ENCODE measurements at regions not wholly inside any gene's neighbourhood (a gene's known extent, or its start where the extent isn't known, plus 50 kb on each side); places are given as distances from the start of the nearest gene placed in this dataset.
A peak's percentile ranks its signal among the peaks of the same experiment; 100 is the strongest.

GRCh38 chr2:78051480-78051879 lies 529.3 kb upstream of the LRRTM4 start:
- no peak overlapping the region for H2AFZ ChIP-seq (ENCODE audit: insufficient read depth, low read length, poor library complexity)
- no peak overlapping the region for H3K4me2 ChIP-seq (ENCODE audit: low read length)
- no peaks in the 10 kb centered on the region for H3K36me3 ChIP-seq (ENCODE audit: control insufficient read depth in 1 of 2, insufficient read depth in 2 of 2, low read length in 2 of 2)
- H2BK5ac ChIP-seq (ENCODE audit: low read depth, low read length, poor library complexity), result no peak overlapping the region
- no peaks in the 10 kb centered on the region for H3K4me1 ChIP-seq (ENCODE audit: control insufficient read depth in 1 of 2, insufficient read depth in 2 of 2, low read length in 2 of 2)
- no peak overlapping the region for H2AK5ac ChIP-seq (ENCODE audit: low read length)
- no CpG with 5 or more reads among the region's 5 CpGs for WGBS (ENCODE audit: extremely low coverage, insufficient coverage, insufficient read length)
- H3K9ac ChIP-seq (ENCODE audit: low read length), result no peak overlapping the region
- no peak overlapping the region for H3K27ac ChIP-seq (ENCODE audit: low read depth, low read length)
- H3K18ac ChIP-seq (ENCODE audit: low read length), result no peak overlapping the region
- H4K12ac ChIP-seq (ENCODE audit: low read depth, low read length), result no peak overlapping the region
- no peak overlapping the region for H3K4ac ChIP-seq (ENCODE audit: low read depth, low read length)
- H4K8ac ChIP-seq (ENCODE audit: low read depth, low read length), result no peak overlapping the region
- H3K79me1 ChIP-seq (ENCODE audit: low read length), result no peaks in the 10 kb centered on the region
- no peak for DNase-seq
- H2BK120ac ChIP-seq (ENCODE audit: insufficient read depth, low read length, poor library complexity), result no peak overlapping the region
- H3K14ac ChIP-seq (ENCODE audit: low read length), result no peak overlapping the region
- H3K9me3 ChIP-seq (ENCODE audit: insufficient read depth, low read depth, low read length), result no peaks in the 10 kb centered on the region
- H4K91ac ChIP-seq (ENCODE audit: low read depth, low read length), result no peak overlapping the region
- no peak overlapping the region for H3K23ac ChIP-seq (ENCODE audit: low read length)
- no peak overlapping the region for H2BK12ac ChIP-seq (ENCODE audit: low read length)
- no peaks in the 10 kb centered on the region for H3K27me3 ChIP-seq (ENCODE audit: insufficient read depth, low read length)
- H3K79me2 ChIP-seq (ENCODE audit: control insufficient read depth, insufficient read depth, low read length, poor library complexity), result no peaks in the 10 kb centered on the region
- H3K4me3 ChIP-seq (ENCODE audit: low read depth, low read length), result no peak overlapping the region

- H3K4ac ChIP-seq (ENCODE audit: low read depth, low read length), result no peak overlapping the region
- no peak overlapping the region for H3K27ac ChIP-seq (ENCODE audit: low read depth, low read length)
- H2BK120ac ChIP-seq (ENCODE audit: insufficient read depth, low read length, poor library complexity), result no peak overlapping the region
- no peak overlapping the region for H2BK5ac ChIP-seq (ENCODE audit: low read depth, low read length, poor library complexity)
- no peak overlapping the region for H2AFZ ChIP-seq (ENCODE audit: insufficient read depth, low read length, poor library complexity)
- no peak overlapping the region for H4K12ac ChIP-seq (ENCODE audit: low read depth, low read length)
- no peaks in the 10 kb centered on the region for H3K27me3 ChIP-seq (ENCODE audit: insufficient read depth, low read length)
- H3K9ac ChIP-seq (ENCODE audit: low read length), result no peak overlapping the region
- no peak overlapping the region for H2BK12ac ChIP-seq (ENCODE audit: low read length)
- no peak overlapping the region for H3K14ac ChIP-seq (ENCODE audit: low read length)
- H2AK5ac ChIP-seq (ENCODE audit: low read length), result no peak overlapping the region
- no peak overlapping the region for H3K18ac ChIP-seq (ENCODE audit: low read length)
- no peak overlapping the region for H3K4me2 ChIP-seq (ENCODE audit: low read length)
- H4K91ac ChIP-seq (ENCODE audit: low read depth, low read length), result no peak overlapping the region
- H3K9me3 ChIP-seq (ENCODE audit: insufficient read depth, low read depth, low read length), result no peaks in the 10 kb centered on the region
- H3K36me3 ChIP-seq (ENCODE audit: control insufficient read depth in 1 of 2, insufficient read depth in 2 of 2, low read length in 2 of 2), result no peaks in the 10 kb centered on the region
- no peaks in the 10 kb centered on the region for H3K79me1 ChIP-seq (ENCODE audit: low read length)
- no peaks in the 10 kb centered on the region for H3K79me2 ChIP-seq (ENCODE audit: control insufficient read depth, insufficient read depth, low read length, poor library complexity)
- H4K8ac ChIP-seq (ENCODE audit: low read depth, low read length), result no peak overlapping the region
- DNase-seq, result peak in 1 of 2 donors; percentile 56
- H3K4me3 ChIP-seq (ENCODE audit: low read depth, low read length), result no peak overlapping the region
- H3K23ac ChIP-seq (ENCODE audit: low read length), result no peak overlapping the region
- H3K4me1 ChIP-seq (ENCODE audit: control insufficient read depth in 1 of 2, insufficient read depth in 2 of 2, low read length in 2 of 2), result no peaks in the 10 kb centered on the region
Observed at GRCh38 chr2:78056976-78057375, 534.8 kb upstream of the LRRTM4 start.

GRCh38 chr2:78061301-78061700 lies 539.1 kb upstream of the LRRTM4 start:
- Histone ChIP-seq H2AFZ (ENCODE audit: insufficient read depth, low read length, poor library complexity) (no peak overlapping the region), H2BK5ac (ENCODE audit: low read depth, low read length, poor library complexity) (no peak overlapping the region), H2BK120ac (ENCODE audit: insufficient read depth, low read length, poor library complexity) (no peak overlapping the region), H3K4me3 (ENCODE audit: low read depth, low read length) (no peak overlapping the region), H3K14ac (ENCODE audit: low read length) (no peak overlapping the region), H3K27me3 (ENCODE audit: insufficient read depth, low read length) (no peaks in the 10 kb centered on the region), H3K4me2 (ENCODE audit: low read length) (no peak overlapping the region), H4K12ac (ENCODE audit: low read depth, low read length) (no peak overlapping the region), H4K8ac (ENCODE audit: low read depth, low read length) (no peak overlapping the region), H3K9ac (ENCODE audit: low read length) (no peak overlapping the region), H3K79me1 (ENCODE audit: low read length) (no peaks in the 10 kb centered on the region), H2AK5ac (ENCODE audit: low read length) (no peak overlapping the region), H3K4me1 (ENCODE audit: control insufficient read depth in 1 of 2, insufficient read depth in 2 of 2, low read length in 2 of 2) (no peaks in the 10 kb centered on the region), H3K4ac (ENCODE audit: low read depth, low read length) (no peak overlapping the region), H3K18ac (ENCODE audit: low read length) (no peak overlapping the region), H3K36me3 (ENCODE audit: control insufficient read depth in 1 of 2, insufficient read depth in 2 of 2, low read length in 2 of 2) (no peaks in the 10 kb centered on the region), H3K9me3 (ENCODE audit: insufficient read depth, low read depth, low read length) (no peaks in the 10 kb centered on the region), H3K79me2 (ENCODE audit: control insufficient read depth, insufficient read depth, low read length, poor library complexity) (no peaks in the 10 kb centered on the region), H3K23ac (ENCODE audit: low read length) (no peak overlapping the region), H2BK12ac (ENCODE audit: low read length) (no peak overlapping the region), H4K91ac (ENCODE audit: low read depth, low read length) (no peak overlapping the region), H3K27ac (ENCODE audit: low read depth, low read length) (no peak overlapping the region)
- peak; percentile 77 to 95 for DNase-seq
- WGBS (ENCODE audit: extremely low coverage, insufficient coverage, insufficient read length), result no CpG with 5 or more reads among the region's 2 CpGs

- H4K12ac ChIP-seq (ENCODE audit: low read depth, low read length), result no peak overlapping the region
- H2BK120ac ChIP-seq (ENCODE audit: insufficient read depth, low read length, poor library complexity), result no peak overlapping the region
- no peaks in the 10 kb centered on the region for H3K79me1 ChIP-seq (ENCODE audit: low read length)
- H2AFZ ChIP-seq (ENCODE audit: insufficient read depth, low read length, poor library complexity), result no peak overlapping the region
- no peak overlapping the region for H4K8ac ChIP-seq (ENCODE audit: low read depth, low read length)
- H3K27ac ChIP-seq (ENCODE audit: low read depth, low read length), result no peak overlapping the region
- H3K9me3 ChIP-seq (ENCODE audit: insufficient read depth, low read depth, low read length), result no peaks in the 10 kb centered on the region
- H3K36me3 ChIP-seq (ENCODE audit: control insufficient read depth in 1 of 2, insufficient read depth in 2 of 2, low read length in 2 of 2), result no peaks in the 10 kb centered on the region
- no peak overlapping the region for H3K18ac ChIP-seq (ENCODE audit: low read length)
- no peak overlapping the region for H3K4me3 ChIP-seq (ENCODE audit: low read depth, low read length)
- H3K14ac ChIP-seq (ENCODE audit: low read length), result no peak overlapping the region
- no peaks in the 10 kb centered on the region for H3K27me3 ChIP-seq (ENCODE audit: insufficient read depth, low read length)
- DNase-seq, result peak; percentile 3 to 36
- H2BK5ac ChIP-seq (ENCODE audit: low read depth, low read length, poor library complexity), result no peak overlapping the region
- H2BK12ac ChIP-seq (ENCODE audit: low read length), result no peak overlapping the region
- no peaks in the 10 kb centered on the region for H3K4me1 ChIP-seq (ENCODE audit: control insufficient read depth in 1 of 2, insufficient read depth in 2 of 2, low read length in 2 of 2)
- H3K4ac ChIP-seq (ENCODE audit: low read depth, low read length), result no peak overlapping the region
- H4K91ac ChIP-seq (ENCODE audit: low read depth, low read length), result no peak overlapping the region
- no peaks in the 10 kb centered on the region for H3K79me2 ChIP-seq (ENCODE audit: control insufficient read depth, insufficient read depth, low read length, poor library complexity)
- H3K23ac ChIP-seq (ENCODE audit: low read length), result no peak overlapping the region
- WGBS (ENCODE audit: extremely low coverage, insufficient coverage, insufficient read length), result no CpG with 5 or more reads among the region's 5 CpGs
- H2AK5ac ChIP-seq (ENCODE audit: low read length), result no peak overlapping the region
- no peak overlapping the region for H3K4me2 ChIP-seq (ENCODE audit: low read length)
- no peak overlapping the region for H3K9ac ChIP-seq (ENCODE audit: low read length)
Observed at GRCh38 chr2:78061732-78062131, 539.6 kb upstream of the LRRTM4 start.

Measured in trophoblast cell (in vitro differentiated cells and primary cell).